HG03521 (cell line): ENCODE measurements at regions not wholly inside any gene's neighbourhood (a gene's known extent, or its start where the extent isn't known, plus 50 kb on each side); places are given as distances from the start of the nearest gene placed in this dataset.
"Not testable (repeated sequence)": the region's sequence is repeated elsewhere in the genome, so short reads cannot be mapped to it uniquely, and the experiment has no call there.

ENCODE experiments used
- ATAC-seq: cut with Tn5 transposase; IDR thresholded peaks from one replicate; pipeline ENCODE4 v1.9.1; 2021; ENCODE audit warnings: mild to moderate bottlenecking, moderate library complexity; ENCODE audit not compliant: unreplicated experiment

DNA sequence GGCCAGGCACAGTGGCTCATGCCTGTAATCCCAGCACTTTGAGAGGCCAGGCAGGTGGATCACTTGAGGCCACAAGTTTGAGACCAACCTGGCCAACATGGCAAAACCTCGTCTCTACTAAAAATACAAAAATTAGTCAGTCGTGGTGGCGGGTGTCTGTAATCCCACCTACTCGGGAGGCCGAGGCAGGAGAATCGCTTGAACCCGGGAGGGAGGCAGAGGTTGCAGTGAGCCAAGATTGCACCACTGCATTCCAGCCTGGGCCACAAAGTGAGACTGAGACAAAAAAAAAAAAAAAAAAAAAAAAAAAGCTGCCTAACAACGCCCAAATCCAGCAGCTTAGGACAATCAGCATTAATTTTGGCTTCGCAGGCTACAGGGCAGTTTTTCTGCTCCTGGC is 167.1 kb downstream of the GOSR1 start:
- ATAC-seq = not testable (repeated sequence)

DNA sequence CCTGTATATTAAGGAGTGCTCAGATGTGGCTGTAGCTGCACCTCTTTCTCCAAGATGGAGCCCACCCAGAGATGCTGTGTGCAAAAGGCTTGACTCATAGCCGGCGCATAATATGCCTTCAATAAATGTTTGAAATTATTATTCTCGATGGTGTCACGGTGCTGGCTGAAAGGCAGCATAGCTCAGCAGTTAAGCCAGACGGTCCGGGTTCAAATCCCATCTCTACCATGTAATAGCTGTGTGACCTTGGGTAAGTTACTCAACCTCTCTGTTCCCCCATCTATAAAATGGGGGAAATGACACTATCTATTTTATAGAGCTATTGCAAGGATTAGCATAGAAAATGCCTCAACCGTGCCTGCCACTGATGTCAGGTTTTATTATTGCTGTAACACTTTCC is 164.2 kb downstream of the GOSR1 start:
- ATAC-seq = not testable (repeated sequence)

DNA sequence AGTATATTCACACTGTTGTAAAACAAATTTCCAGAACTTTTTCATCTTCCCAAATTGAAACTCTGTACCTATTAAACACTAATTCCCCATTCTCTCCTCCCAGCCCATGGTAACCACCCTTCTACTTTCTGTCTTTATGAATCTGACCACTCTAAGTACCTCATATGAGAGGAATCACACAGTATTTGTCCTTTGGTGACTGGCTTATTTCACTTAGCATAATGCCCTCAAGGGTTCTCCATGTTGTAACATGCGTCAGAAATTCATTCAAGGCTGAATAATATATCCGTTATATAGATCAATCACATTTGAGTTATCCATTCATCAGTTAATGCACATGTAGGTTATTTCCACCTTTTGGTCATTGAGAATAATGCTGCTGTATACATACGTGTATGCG is 162.2 kb downstream of the GOSR1 start:
- ATAC-seq = not testable (repeated sequence)

DNA sequence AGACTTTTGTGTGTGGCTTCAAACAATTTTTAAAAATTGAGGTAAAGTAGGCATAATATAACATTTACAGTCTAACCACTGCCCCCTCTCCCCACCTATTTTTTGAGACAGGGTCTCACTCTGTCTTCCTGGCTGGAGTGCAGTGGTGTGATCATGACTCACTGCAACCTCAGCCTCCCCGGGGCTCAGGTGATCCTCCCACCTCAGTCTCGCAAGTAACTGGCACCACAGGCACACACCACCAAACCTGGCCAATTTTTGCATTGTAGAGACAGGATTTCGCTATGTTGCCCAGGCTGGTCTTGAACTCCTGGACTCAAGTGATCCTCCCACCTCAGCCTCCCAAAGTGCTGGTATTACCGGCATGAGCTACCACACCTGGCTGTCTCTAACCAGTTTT is 161.8 kb downstream of the GOSR1 start:
- ATAC-seq = not testable (repeated sequence)

DNA sequence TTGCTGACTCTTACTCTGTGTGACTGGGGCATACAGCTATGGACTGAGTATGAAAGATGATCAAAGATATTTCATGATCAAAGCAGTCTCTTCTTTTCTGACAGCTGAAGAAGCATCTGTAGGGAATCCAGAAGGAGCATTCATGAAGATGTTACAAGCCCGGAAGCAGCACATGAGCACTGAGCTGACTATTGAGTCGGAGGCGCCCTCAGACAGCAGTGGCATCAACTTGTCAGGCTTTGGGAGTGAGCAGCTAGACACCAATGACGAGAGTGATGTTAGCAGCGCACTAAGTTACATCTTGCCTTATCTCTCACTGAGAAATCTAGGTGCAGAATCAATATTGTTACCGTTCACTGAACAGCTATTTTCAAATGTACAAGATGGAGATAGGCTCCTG is 154.4 kb downstream of the GOSR1 start:
- not testable (repeated sequence) for ATAC-seq

DNA sequence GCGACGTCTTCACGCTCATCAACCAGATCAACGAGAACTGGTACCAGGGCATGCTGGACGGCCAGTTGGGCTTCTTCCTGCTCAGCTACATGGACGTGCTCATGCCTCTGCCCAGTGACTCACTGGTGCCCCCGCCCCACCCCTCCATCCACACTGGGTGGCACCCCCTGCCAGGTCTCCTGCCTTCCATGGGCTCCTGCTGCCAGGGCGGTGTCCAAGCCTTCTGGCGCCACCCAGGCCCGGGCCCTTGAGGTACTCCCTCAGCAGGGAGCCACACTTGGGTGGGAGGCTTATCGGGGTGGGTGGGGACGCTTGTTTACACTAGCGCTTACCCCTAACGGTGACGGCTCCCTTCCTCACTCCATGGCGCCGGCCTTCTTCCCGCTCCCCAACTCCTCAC is 148.2 kb downstream of the GOSR1 start:
- not testable (repeated sequence) for ATAC-seq

DNA sequence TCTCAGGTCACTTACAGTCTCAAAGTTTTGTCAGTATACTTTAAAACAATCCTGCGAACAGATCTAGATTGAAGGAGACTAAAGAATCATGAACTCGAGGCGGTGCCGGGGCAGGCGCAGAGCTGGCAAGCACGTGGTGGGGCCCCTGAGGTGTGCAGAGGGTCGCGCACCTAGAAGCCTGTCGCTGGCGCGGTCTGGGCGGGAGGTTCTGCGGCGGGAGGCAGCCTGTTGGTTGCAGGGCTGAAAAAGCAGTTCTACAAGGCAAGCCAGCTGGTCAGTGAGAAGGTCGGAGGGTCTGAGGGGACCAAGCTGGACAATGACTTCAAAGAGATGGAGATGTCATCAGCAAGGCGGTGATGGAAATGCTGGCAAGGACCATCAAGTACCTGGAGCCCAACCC is 147.0 kb downstream of the GOSR1 start:
- not testable (repeated sequence) for ATAC-seq

DNA sequence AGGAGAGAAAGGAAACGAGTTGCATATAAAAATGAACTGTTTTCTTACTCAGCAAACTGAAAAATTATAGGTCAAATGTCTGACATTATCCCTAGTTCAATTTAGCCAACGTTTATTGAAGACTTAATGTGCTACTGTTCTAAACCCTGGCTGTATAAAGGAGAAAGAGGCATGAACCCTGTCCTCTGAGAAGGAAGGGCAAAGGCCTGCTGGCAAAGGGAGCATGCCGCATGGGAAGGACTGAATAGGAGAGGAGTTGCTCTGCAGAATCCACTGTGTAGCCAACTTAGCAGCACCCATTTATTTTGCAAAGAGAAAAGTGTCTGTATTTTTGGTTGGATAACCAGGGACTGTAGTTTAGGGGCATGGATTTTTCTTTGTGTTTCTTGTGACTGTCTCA is 132.5 kb downstream of the GOSR1 start:
- ATAC-seq = not testable (repeated sequence)

DNA sequence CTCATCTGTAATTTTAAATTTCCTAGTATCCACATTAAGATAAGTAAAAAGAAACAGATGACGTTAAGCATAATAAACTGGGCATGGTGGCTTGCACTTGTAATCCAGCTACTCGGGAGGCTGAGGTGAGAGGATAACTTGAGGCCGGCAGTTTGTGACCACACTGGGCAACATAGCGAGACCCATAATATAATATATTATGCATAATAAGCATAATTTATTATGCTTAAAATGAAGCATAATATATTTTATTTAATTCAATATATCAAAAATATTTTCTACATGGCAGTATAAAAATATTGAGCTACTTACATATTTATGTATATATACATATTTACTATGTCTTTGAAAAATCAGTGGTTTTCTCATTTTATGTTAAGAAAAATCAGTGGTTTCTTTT is 128.3 kb downstream of the GOSR1 start:
- no peak for ATAC-seq

DNA sequence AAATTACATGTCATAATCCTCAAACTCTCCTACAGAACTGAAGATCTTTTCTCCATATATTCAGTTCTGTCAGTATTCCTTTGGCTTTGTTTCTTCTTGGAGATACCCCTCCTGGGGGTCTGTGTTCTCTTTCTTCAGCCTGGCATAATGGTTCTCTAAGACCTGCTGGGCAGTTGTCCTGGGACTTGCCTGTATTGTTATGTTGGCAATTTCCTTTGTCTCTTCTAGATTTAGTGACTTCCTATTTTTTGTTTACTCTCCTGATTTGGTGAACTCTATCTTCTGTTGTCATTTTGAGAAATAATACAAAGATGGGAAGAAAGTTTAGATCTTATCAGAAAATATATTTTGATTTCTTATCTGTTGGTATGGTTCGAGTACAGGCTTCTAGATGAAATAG is 127.8 kb downstream of the GOSR1 start:
- no peak for ATAC-seq

DNA sequence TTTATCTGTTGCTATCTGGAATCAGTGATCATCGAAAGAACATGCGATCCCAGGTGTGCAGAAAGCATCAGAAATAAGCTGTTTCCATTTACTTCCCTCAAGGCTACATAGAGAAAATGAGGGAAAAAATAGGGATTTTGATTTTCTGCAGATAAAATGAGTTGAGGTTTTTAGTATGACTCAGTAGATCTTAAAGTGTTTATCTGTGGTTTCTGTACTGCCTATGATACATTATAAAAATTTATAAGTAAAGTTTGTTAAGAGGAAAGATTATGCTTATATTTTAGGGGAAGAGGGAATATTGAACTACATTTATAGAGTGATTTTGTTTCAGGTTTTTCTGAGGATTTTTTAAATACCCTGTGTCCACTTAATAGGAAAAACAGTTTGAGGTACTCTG is 125.2 kb downstream of the GOSR1 start:
- not testable (repeated sequence) for ATAC-seq

DNA sequence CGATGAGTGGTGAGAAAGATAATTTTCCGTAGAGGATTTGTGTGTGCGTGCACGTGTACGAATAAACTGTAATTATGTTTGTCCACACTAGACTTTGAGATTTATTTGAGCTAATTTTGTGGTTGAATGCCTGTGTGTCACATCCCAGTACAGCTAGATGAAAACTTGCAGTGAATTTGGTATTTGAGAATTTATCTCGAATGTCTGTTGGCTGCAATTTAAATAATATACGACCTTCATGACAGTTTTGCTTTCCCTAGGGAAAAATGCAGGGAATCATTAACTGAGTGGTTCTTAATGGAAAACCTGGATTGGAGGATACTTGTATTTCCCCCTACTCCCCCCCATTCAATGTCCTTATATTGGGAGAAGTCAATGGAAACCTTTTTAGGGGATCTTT is 124.8 kb downstream of the GOSR1 start:
- ATAC-seq = not testable (repeated sequence)

DNA sequence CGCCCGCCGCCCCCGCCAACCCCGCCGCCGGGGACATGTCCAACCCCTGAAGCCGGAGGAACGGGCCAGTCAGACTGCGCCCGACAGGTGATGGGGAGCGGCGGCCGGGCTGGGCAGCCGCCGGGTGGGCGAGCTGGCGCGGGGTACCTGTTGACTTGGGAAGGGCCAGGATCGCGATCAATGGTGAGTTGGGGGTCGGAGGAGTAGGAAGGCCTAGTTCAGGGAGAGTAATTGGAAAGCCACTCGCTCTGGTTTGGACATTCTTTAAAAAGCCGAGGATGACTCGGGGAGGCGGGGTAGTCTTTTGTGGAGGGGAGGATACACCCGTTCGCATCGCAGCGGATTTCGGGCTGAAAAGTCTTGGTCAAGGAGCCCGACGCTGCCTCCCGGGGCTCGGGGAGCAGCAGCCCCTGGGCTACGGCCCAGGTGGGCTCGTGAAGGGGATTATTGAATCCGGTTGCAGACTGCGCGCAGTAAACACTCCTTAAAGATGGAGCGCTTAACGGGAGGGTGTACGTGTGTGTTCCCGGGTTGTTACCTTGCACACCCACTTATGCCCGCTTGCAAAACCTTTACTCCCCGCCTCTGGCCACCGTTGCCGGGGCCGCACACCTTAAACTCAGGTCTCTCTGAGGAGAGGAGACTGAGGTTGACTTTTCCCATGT is 123.8 kb downstream of the GOSR1 start:
- peak; percentile 5 for ATAC-seq

DNA sequence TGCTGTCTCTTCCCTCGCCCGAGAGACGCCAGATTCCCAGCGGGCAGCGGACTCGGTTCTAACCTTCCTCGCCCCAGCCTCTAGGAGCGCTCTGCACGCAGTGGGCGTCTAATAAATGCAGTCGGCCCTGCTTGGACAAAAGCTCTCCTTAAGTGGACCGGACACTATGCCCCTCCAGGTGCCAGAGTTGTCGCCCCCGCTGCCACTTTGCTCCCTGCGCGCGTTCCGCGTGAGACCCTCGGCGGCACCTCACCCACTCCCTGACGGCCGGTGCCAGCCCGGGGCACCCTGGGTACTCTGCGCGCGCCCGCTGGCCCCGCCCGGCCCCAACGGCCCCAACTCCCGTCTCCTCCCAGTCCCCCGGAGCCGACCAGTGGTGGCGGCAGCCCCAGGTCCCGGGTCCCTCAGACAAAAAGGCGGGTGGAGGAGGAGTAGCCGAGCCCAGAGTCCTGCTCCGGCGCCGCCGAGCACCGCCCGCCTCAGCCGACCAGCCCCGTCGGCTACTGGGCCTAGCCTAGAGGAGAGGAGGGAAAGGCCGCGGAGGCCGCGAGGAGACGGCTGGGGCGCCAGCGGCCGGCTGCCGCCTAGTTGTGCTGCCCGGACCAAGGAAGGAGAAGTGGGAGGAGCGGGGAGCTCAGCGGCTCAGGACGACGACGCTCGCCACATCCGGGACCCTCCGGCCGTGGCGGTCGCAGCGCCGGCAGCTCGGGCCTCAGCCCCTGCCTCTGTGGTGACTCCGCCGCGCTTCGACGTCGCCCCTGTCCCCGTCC is 123.0 kb downstream of the GOSR1 start:
- peak; percentile 75 for ATAC-seq

DNA sequence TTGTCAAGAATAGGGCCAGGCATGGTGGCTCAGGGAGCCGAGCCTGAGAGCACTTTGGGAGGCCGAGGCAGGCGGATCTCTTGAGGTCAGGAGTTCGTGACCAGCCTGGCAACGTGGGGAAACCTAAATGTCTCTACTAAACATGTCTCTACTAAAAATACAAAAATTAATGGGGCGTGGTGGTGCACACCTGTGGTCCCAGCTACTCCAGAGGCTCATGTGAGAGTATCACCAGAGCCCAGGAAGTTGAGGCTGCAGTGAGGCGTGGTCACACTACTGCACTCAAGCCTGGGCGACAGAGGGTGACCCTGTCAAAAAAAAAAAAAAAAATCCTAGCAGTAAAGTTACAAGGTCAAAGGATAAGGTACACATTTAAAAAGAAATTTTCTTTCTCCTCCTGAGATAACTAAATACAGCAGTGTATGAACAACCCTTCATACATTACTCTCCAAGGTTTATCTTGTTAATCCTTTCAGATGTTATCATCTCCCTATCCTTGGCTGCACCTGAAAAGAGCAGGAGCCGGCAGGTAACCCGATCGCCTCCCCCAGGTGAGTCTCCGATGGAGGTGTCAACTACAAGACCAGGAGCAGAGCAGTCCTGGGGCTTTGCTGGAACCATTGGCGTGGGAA is 122.3 kb downstream of the GOSR1 start:
- ATAC-seq = no peak

DNA sequence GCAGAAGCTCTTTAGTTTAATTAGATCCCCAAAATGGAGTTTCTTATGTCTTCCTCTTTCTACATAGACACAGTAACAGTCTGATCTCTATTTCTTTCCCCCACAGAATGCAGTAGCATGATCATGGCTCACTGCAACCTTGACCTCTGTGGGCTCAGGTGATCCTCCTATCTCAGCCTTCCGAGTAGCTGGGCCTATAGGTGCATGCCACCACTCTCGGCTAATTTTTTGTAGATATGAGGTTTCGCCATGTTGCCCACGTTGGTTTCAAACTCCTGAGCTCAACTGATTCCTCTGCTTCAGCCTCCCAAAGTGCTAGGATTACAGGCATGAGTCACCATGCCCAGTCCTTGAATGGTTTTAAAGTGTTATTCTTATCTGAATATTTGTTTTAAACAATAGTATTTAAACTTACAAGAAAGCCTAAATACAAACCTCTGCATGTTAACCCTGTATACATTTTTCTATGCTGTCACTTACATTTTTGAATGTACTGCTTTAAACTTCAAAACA is 120.6 kb downstream of the GOSR1 start:
- no peak for ATAC-seq

DNA sequence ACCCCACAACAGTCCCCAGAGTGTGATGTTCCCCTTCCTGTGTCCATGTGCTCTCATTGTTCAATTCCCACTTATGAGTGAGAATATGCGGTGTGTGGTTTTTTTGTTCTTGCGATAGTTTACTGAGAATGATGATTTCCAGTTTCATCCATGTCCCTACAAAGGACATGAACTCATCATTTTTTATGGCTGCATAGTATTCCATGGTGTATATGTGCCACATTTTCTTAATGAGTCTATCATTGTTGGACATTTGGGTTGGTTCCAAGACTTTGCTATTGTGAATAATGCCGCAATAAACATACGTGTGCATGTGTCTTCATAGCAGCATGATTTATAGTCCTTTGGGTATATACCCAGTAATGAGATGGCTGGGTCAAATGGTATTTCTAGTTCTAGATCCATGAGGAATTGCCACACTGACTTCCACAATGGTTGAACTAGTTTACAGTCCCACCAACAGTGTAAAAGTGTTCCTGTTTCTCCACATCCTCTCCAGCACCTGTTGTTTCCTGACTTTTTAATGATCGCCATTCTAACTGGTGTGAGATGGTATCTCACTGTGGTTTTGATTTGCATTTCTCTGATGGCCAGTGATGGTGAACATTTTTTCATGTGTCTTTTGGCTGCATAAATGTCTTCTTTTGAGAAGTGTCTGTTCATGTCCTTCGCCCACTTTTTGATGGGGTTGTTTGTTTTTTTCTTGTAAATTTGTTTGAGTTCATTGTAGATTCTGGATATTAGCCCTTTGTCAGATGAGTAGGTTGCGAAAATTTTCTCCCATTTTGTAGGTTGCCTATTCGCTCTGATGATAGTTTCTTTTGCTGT is 120.0 kb downstream of the GOSR1 start:
- not testable (repeated sequence) for ATAC-seq

DNA sequence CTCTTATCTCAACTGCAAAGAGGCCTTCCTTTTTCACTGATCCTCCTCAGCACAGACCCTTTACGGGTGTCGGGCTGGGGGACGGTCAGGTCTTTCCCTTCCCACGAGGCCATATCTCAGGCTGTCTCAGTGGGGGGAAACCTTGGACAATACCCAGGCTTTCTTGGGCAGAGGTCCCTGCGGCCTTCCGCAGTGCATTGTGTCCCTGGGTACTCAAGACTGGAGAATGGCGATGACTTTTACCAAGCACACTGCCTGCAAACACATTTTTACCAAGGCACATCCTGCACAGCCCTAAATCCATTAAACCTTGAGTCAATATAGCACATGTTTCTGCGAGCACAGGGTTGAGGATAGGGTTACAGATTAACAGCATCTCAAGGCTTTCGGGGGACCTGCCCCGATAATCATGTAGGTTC is 117.8 kb downstream of the GOSR1 start:
- ATAC-seq = not testable (repeated sequence)

DNA sequence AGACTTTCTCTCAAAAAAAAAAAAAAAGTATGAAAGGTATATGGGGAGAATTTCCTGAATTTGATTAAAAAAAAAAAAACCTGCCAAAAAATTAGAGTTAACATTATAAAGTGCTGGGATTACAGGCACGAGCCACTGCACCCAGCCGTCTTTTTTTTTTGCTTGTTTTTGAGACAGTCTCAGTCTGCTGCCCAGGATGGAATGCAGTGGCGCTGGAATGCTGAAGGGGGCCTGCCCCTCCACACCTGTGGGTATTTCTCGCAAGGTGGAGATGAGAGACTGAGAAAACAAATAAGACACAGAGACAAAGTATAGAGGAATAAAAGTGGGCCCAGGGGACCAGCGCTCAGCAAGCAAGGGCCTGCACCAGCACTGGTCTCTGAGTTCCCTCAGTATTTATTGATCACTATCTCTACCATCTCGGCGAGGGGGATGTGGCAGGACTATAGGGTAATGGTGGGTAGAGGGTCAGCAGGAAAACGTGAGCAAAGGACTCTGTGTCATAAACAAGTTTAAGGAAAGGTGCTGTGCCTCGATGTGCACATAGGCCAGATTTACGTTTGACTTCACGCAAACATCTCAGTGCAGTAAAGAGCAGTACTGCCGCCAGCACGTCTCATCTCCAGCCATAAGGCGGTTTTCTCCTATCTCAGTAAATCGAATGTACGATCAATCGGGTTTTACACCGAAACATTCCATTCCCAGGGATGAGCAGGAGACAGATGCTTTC is 117.2 kb downstream of the GOSR1 start:
- ATAC-seq = no peak

DNA sequence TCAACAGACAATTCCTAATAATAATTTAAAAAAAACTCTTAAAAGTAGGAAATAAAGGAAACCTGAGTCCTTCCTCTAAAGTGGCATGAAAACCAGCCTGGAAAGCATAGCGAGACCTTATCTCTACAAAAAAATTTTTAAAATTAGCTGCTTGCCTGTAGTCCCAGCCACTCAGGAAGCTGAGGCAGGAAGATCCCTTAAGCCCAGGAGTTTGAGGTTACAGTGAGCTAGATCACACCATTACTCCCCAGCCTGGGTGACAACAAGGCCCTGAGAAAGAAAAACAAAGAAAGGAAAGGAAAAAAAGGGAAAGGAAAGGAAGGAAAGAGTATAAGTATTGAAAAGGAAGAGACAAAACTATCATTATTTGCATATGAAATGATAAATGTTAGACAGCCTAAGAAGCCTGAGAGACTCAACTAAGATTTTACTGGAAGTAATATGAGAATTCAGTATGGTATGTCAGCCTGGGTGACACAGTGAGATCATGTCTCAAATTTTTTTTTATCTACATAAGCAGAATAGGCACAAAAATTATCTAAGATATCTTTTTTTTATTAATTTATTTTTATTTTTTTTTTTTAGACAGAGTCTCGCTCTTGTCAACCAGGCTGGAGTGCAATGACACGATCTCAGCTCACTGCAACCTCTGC is 113.0 kb downstream of the GOSR1 start:
- no peak for ATAC-seq
